CD14-positive monocyte (primary cell): ENCODE measurements at regions not wholly inside any gene's neighbourhood (a gene's known extent, or its start where the extent isn't known, plus 50 kb on each side); places are given as distances from the start of the nearest gene placed in this dataset.
A peak's percentile ranks its signal among the peaks of the same experiment; 100 is the strongest.

Experiments used
- DNase-seq, 3 donors: peaks; one replicate each; pipeline ENCODE4 v3.0.0-alpha.2; 2011 to 2022
- H2AFZ ChIP-seq: 2 replicates; pipeline ENCODE4 v1.6.0; 2012; ENCODE audit warnings: mild to moderate bottlenecking, low read depth, low read length, inconsistent platforms; ENCODE audit not compliant: insufficient read depth, poor library complexity, severe bottlenecking
- H3K27ac ChIP-seq, 2 donors: 1 replicate in 1 of 2; 2 replicates in 1 of 2; pipeline ENCODE4 v1.5.1; 2012 to 2013; ENCODE audit warnings: low read length in 2 of 2, control low read depth in 1 of 2, inconsistent platforms in 1 of 2, low read depth in 1 of 2, mild to moderate bottlenecking in 1 of 2
- H3K27me3 ChIP-seq, 2 donors: one replicate each; pipeline versions ENCODE4 v1.6.0 to v1.6.1; 2011 to 2013; ENCODE audit warnings: low read length in 2 of 2; ENCODE audit not compliant: control insufficient read depth in 2 of 2, insufficient read depth in 2 of 2
- H3K36me3 ChIP-seq, 2 donors: replicated peaks in 1 of 2; 1 replicate in 1 of 2; 2 replicates in 1 of 2; pipeline versions ENCODE4 v1.5.1 to v1.6.1; 2012 to 2013; ENCODE audit warnings: low read length in 2 of 2, control low read depth in 1 of 2, inconsistent platforms in 1 of 2, mild to moderate bottlenecking in 1 of 2; ENCODE audit not compliant: insufficient read depth in 2 of 2, control insufficient read depth in 1 of 2
- H3K4me1 ChIP-seq, 2 donors: 1 replicate in 1 of 2; 2 replicates in 1 of 2; pipeline versions ENCODE4 v1.5.1 to v1.6.1; 2012 to 2013; ENCODE audit warnings: low read length in 2 of 2, control low read depth in 1 of 2, inconsistent platforms in 1 of 2, mild to moderate bottlenecking in 1 of 2, moderate library complexity in 1 of 2; ENCODE audit not compliant: insufficient read depth in 2 of 2, control insufficient read depth in 1 of 2
- H3K4me2 ChIP-seq: replicated peaks from 2 replicates; pipeline ENCODE3; 2012; ENCODE audit warnings: low read length, moderate library complexity, mild to moderate bottlenecking; ENCODE audit not compliant: poor library complexity, severe bottlenecking; ENCODE audit errors: extremely low read depth
- H3K4me3 ChIP-seq, 3 experiments: fragments of 200-600 bp in 1 of 3; sonication (generic) in 1 of 3; replicated peaks in 1 of 3; 1 replicate in 2 of 3; 2 replicates in 1 of 3; pipeline ENCODE4 v1.5.1; 2011 to 2013; ENCODE audit warnings: low read length in 3 of 3, mild to moderate bottlenecking in 3 of 3, control low read depth in 2 of 3, low read depth in 2 of 3, inconsistent platforms in 1 of 3, moderate library complexity in 1 of 3
- H3K79me2 ChIP-seq: 2 replicates; pipeline ENCODE4 v1.6.0; 2012; ENCODE audit warnings: mild to moderate bottlenecking, control low read depth, inconsistent platforms, low read length, moderate library complexity; ENCODE audit not compliant: insufficient read depth
- H3K9ac ChIP-seq: 2 replicates; pipeline ENCODE4 v1.6.0; 2017; ENCODE audit warnings: low read length, mild to moderate bottlenecking; ENCODE audit not compliant: insufficient read depth, poor library complexity, severe bottlenecking
- H3K9me3 ChIP-seq, 2 donors: replicated peaks in 1 of 2; 1 replicate in 1 of 2; 2 replicates in 1 of 2; pipeline versions ENCODE4 v1.5.1 to v1.6.1; 2012 to 2013; ENCODE audit warnings: low read length in 2 of 2, control low read depth in 1 of 2; ENCODE audit not compliant: control insufficient read depth in 1 of 2, insufficient read depth in 1 of 2
- H4K20me1 ChIP-seq: 2 replicates; pipeline ENCODE4 v1.6.0; 2012; ENCODE audit warnings: mild to moderate bottlenecking, low read length, control low read depth, moderate library complexity; ENCODE audit not compliant: insufficient read depth
- H3K27ac Mint-ChIP-seq, 7 donors: one replicate each; pipeline ENCODE4 v1.8.0; 2020; ENCODE audit warnings: mild to moderate bottlenecking in 7 of 7, mixed read lengths in 7 of 7, moderate library complexity in 6 of 7, inconsistent platforms in 2 of 7
- H3K27me3 Mint-ChIP-seq, 3 donors: one replicate each; pipeline ENCODE4 v1.8.0; 2021 to 2022; ENCODE audit warnings: low read depth in 3 of 3, mild to moderate bottlenecking in 3 of 3, mixed read lengths in 3 of 3, moderate library complexity in 3 of 3, inconsistent platforms in 1 of 3
- H3K36me3 Mint-ChIP-seq, 2 donors: one replicate each; pipeline ENCODE4 v1.8.0; 2020; ENCODE audit warnings: mixed read lengths in 2 of 2, inconsistent platforms in 1 of 2, mild to moderate bottlenecking in 1 of 2
- H3K4me1 Mint-ChIP-seq: one replicate; pipeline ENCODE4 v1.8.0; 2020; ENCODE audit warnings: mild to moderate bottlenecking, mixed read lengths
- H3K4me3 Mint-ChIP-seq, 2 donors: one replicate each; pipeline ENCODE4 v1.8.0; 2020; ENCODE audit warnings: mild to moderate bottlenecking in 2 of 2, mixed read lengths in 2 of 2, moderate library complexity in 1 of 2
- H3K9me3 Mint-ChIP-seq, 7 donors: one replicate each; pipeline ENCODE4 v1.8.0; 2020 to 2022; ENCODE audit warnings: mixed read lengths in 7 of 7, mild to moderate bottlenecking in 6 of 7, moderate library complexity in 6 of 7, inconsistent platforms in 2 of 7
- WGBS: methylation state at CpG from one replicate; pipeline ENCODE4 v1.1.5; 2013; ENCODE audit warnings: missing lambda C conversion rate; ENCODE audit not compliant: insufficient coverage; 5-methylcytosine and 5-hydroxymethylcytosine counted together
- intact Hi-C, 2 donors: fragments of 100-400 bp; cut with micrococcal nuclease; formaldehyde crosslinking; loops; one replicate each; pipeline versions ENCODE4 v1.15.0 to v1.15.1; 2023
- TF ChIP-seq, protein P1 (sequence below): fragments of 200-600 bp; IDR thresholded peaks from one replicate; pipeline ENCODE4 v1.8.0; 2022; ENCODE audit warnings: antibody characterized with exemption, mild to moderate bottlenecking

DNA sequence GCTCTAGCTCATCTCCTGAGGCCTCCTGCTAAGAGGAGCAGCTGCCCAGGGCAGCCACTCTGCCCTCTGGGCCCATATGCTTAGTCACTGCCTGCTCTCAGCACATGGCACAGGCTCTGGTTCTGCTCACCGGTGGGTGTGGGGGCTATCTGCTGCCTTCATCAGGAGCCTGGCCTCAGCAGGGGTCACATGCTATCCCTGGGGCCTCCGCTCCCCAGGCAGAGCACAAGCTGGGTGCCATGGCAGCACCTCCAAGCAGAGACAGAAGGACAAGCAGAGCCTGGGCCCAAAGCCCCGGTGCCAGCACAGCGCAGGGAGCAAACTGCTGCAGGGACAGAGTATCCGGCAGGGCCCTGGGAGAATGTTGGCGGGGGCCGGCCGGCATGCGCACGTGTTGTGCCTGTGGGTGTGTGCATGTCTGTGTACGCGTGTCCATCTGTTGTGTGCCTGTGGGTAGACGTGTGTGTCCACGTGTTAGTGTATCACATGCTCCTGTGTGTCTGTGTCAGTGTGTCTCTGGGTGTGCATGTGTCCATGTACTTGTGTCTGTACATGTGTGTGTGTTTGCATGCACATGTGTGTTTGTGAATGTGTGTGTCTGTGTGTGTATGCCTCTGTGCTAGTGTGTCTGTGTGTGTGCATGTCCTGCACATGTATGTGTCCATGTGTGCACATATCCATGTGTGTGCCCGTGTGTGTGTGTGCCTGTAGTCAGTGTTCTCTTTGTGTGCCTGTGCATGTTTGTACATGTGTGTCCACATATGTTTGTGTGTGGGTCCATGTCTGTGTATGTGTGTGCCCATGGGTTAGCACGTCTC is 326.9 kb downstream of the TMEM121 start:
- no peaks in the 10 kb centered on the region for H3K9me3 ChIP-seq
- no peaks in the 10 kb centered on the region for H3K79me2 ChIP-seq
- no peak overlapping the region for H3K27ac ChIP-seq
- H3K4me3 Mint-ChIP-seq: no peak overlapping the region
- H2AFZ ChIP-seq: no peak overlapping the region
- H4K20me1 ChIP-seq: no peaks in the 10 kb centered on the region
- no peaks in the 10 kb centered on the region for H3K36me3 Mint-ChIP-seq
- H3K27me3 ChIP-seq: peaks cover 0 to under 1% of the 10 kb centered on the region in 2 donors
- H3K4me2 ChIP-seq: no peak overlapping the region
- no peak overlapping the region for H3K9ac ChIP-seq
- peaks cover 3 to 6% (median 4%) of the 10 kb centered on the region in 3 donors for H3K27me3 Mint-ChIP-seq
- H3K4me3 ChIP-seq: no peak overlapping the region
- no peaks in the 10 kb centered on the region for H3K4me1 ChIP-seq
- TF ChIP-seq, protein P1, sequence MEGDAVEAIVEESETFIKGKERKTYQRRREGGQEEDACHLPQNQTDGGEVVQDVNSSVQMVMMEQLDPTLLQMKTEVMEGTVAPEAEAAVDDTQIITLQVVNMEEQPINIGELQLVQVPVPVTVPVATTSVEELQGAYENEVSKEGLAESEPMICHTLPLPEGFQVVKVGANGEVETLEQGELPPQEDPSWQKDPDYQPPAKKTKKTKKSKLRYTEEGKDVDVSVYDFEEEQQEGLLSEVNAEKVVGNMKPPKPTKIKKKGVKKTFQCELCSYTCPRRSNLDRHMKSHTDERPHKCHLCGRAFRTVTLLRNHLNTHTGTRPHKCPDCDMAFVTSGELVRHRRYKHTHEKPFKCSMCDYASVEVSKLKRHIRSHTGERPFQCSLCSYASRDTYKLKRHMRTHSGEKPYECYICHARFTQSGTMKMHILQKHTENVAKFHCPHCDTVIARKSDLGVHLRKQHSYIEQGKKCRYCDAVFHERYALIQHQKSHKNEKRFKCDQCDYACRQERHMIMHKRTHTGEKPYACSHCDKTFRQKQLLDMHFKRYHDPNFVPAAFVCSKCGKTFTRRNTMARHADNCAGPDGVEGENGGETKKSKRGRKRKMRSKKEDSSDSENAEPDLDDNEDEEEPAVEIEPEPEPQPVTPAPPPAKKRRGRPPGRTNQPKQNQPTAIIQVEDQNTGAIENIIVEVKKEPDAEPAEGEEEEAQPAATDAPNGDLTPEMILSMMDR: no peak
- no peaks in the 10 kb centered on the region for H3K36me3 ChIP-seq
- no peaks in the 10 kb centered on the region for H3K4me1 Mint-ChIP-seq
- H3K27ac Mint-ChIP-seq: no peak overlapping the region
- H3K9me3 Mint-ChIP-seq: peaks cover 0 to 2% (median 0%) of the 10 kb centered on the region in 7 donors
- intact Hi-C loops: no loop called here
- no peak for DNase-seq
- WGBS: 91% methylated on average over 16 of the region's 16 CpGs

DNA sequence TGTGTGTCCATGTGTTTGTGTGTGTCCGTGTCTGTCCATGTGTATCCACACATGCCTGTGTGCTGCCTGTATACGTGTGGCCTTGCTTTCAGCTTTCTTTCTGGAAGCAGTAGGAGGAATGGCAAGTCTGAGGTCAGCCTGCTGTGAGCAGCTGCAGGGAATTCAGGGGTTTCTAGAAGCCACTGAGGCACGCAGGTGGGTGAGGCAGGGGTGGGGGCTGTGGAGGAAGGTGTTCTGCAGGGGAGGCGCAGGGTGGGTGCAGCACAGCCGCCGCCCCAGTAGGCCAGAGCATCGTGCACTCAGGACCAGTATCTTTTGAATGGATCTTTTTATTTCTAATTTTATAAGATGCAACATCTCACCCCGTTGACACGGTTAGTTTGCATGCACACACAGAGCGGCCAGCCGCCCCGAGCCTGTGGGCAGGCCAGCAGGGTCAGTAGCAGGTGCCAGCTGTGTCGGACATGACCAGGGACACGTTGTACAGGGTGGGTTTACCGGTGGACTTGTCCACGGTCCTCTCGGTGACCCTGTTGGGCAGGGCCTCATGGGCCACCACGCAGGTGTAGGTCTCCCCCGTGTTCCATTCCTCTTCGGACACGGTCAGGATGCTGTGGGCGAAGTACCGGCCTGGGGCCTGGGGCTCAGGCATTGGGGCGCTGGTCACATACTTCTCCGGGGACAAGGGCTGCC is 327.7 kb downstream of the TMEM121 start:
- H3K27ac ChIP-seq: no peak overlapping the region
- 95% methylated on average over 19 of the region's 25 CpGs for WGBS
- no peaks in the 10 kb centered on the region for H3K4me1 ChIP-seq
- Mint-ChIP-seq H3K27me3 (peaks cover 6 to 9% (median 7%) of the 10 kb centered on the region in 3 donors), H3K4me1 (no peaks in the 10 kb centered on the region), H3K27ac (no peak overlapping the region), H3K9me3 (peaks cover 0 to 3% (median 0%) of the 10 kb centered on the region in 7 donors), H3K4me3 (no peak overlapping the region), H3K36me3 (no peaks in the 10 kb centered on the region)
- peaks cover 0 to 7% of the 10 kb centered on the region in 2 donors for H3K27me3 ChIP-seq
- TF ChIP-seq, protein P1: no peak
- no peaks in the 10 kb centered on the region for H4K20me1 ChIP-seq
- no peak overlapping the region for H3K4me3 ChIP-seq
- no peaks in the 10 kb centered on the region for H3K36me3 ChIP-seq
- H3K9ac ChIP-seq: no peak overlapping the region
- intact Hi-C loops: no loop called here
- H3K9me3 ChIP-seq: no peaks in the 10 kb centered on the region
- H3K79me2 ChIP-seq: no peaks in the 10 kb centered on the region
- no peak overlapping the region for H2AFZ ChIP-seq
- DNase-seq: peak in 1 of 3 donors; percentile 1
- no peak overlapping the region for H3K4me2 ChIP-seq
